HEK293T (cell line): ENCODE measurements at regions not wholly inside any gene's neighbourhood (a gene's known extent, or its start where the extent isn't known, plus 50 kb on each side); places are given as distances from the start of the nearest gene placed in this dataset.

ENCODE experiments used
- ARNT ChIP-seq: fragments of 450-650 bp; IDR thresholded peaks from 2 replicates; pipeline ENCODE4 v1.6.1; 2017; ENCODE audit warnings: mild to moderate bottlenecking
- BHLHE40 ChIP-seq: fragments of 450-650 bp; IDR thresholded peaks from 2 replicates; pipeline ENCODE4 v1.6.1; 2016; ENCODE audit warnings: mild to moderate bottlenecking, moderate library complexity, borderline replicate concordance
- FOXA1 ChIP-seq: fragments of 450-650 bp; IDR thresholded peaks from 2 replicates; pipeline ENCODE4 v1.6.1; 2016; ENCODE audit warnings: mild to moderate bottlenecking
- FOXK2 ChIP-seq: fragments of 450-650 bp; IDR thresholded peaks from 2 replicates; pipeline ENCODE4 v1.6.1; 2016; ENCODE audit warnings: mild to moderate bottlenecking
- FOXM1 ChIP-seq: fragments of 450-650 bp; IDR thresholded peaks from 2 replicates; pipeline ENCODE4 v1.6.1; 2017; ENCODE audit warnings: mild to moderate bottlenecking, borderline replicate concordance
- HDGF ChIP-seq: fragments of 450-650 bp; IDR thresholded peaks from 2 replicates; pipeline ENCODE4 v1.6.1; 2017; ENCODE audit warnings: antibody characterized with exemption, borderline replicate concordance
- L3MBTL2 ChIP-seq: fragments of 450-650 bp; conservative IDR thresholded peaks from 2 replicates; pipeline ENCODE4 v1.6.1; 2016; ENCODE audit warnings: mild to moderate bottlenecking
- LEF1 ChIP-seq: fragments of 450-650 bp; IDR thresholded peaks from 2 replicates; pipeline ENCODE4 v1.6.1; 2017; ENCODE audit warnings: mild to moderate bottlenecking, borderline replicate concordance
- NFRKB ChIP-seq: fragments of 450-650 bp; IDR thresholded peaks from 2 replicates; pipeline ENCODE4 v1.6.1; 2016; ENCODE audit warnings: mild to moderate bottlenecking, moderate library complexity
- SP1 ChIP-seq: fragments of 450-650 bp; IDR thresholded peaks from 2 replicates; pipeline ENCODE4 v1.6.1; 2017
- SUZ12 ChIP-seq: fragments of 450-650 bp; IDR thresholded peaks from 2 replicates; pipeline ENCODE4 v1.6.1; 2016; ENCODE audit warnings: mild to moderate bottlenecking
- TARDBP ChIP-seq: fragments of 450-650 bp; IDR thresholded peaks from 2 replicates; pipeline ENCODE4 v1.6.1; 2016
- TF ChIP-seq, protein P1 (sequence below): fragments of 450-650 bp; IDR thresholded peaks from 2 replicates; pipeline ENCODE4 v1.6.1; 2016

DNA sequence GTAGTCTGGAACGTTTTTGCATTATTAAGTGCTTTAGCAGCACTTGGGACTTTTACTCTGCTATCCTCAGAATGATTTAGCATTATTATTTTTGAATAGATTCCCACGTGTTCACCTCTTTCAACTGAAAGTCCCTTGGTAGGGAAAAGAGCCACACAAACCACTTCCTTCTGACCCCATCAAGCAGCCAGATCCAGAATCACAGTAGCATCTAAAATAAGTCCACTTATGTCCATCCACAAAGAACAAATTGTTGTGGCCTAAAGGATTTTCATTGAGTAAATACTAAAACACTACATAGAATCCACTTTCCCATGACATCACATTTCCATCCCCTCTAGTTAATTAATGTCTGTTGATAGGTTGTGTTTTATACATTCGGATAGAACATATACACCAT lies 381.7 kb downstream of the AASDHPPT start:
- TF ChIP-seq ARNT (no peak), FOXA1 (no peak), NFRKB (no peak), LEF1 (no peak), SUZ12 (no peak), BHLHE40 (no peak), L3MBTL2 (no peak), SP1 (no peak), FOXM1 (no peak), HDGF (no peak), TARDBP (no peak), FOXK2 (no peak)
- TF ChIP-seq, protein P1, sequence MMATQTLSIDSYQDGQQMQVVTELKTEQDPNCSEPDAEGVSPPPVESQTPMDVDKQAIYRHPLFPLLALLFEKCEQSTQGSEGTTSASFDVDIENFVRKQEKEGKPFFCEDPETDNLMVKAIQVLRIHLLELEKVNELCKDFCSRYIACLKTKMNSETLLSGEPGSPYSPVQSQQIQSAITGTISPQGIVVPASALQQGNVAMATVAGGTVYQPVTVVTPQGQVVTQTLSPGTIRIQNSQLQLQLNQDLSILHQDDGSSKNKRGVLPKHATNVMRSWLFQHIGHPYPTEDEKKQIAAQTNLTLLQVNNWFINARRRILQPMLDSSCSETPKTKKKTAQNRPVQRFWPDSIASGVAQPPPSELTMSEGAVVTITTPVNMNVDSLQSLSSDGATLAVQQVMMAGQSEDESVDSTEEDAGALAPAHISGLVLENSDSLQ: no peak
